ENCODE measurements at regions not wholly inside any gene's neighbourhood (a gene's known extent, or its start where the extent isn't known, plus 50 kb on each side); places are given as distances from the start of the nearest gene placed in this dataset.

GRCh38 chr12:126998747-126999285, 1268.2 kb upstream of the TMEM132C start:
- TF ChIP-seq CTCF (IDR thresholded peaks at IDR 0.05), result no peak
- no peak for TF ChIP-seq POLR2A (IDR thresholded peaks at IDR 0.05)

Data from heart left ventricle (tissue), 13 donors.